SK-N-SH (cell line): ENCODE measurements at regions not wholly inside any gene's neighbourhood (a gene's known extent, or its start where the extent isn't known, plus 50 kb on each side); places are given as distances from the start of the nearest gene placed in this dataset.

Experiments used
- CTCF ChIA-PET: fragments of 300-600, 350-600 bp; formaldehyde crosslinking; extraction: SDS; loops from one replicate; lab custom pipeline; 2021; lab: Yijun Ruan, JAX
- POLR2A ChIA-PET: fragments of 350-600 bp; sonication (Branson Sonifier 250); formaldehyde crosslinking; extraction: SDS; loops from one replicate; lab custom pipeline; 2020; ENCODE audit warnings: antibody characterized with exemption, inconsistent platforms; lab: Yijun Ruan, JAX
- DNase-seq: peaks from one replicate; pipeline ENCODE4 v3.0.0; 2012
- H2AFZ ChIP-seq: fragments of 200-600 bp; sonication (generic); 2 replicates; pipeline ENCODE4 v1.8.1; 2016; ENCODE audit warnings: antibody characterized with exemption, mild to moderate bottlenecking, low read depth
- H3F3A ChIP-seq: fragments of 200-600 bp; sonication (generic); replicated peaks from 2 replicates; pipeline ENCODE3; 2016; ENCODE audit warnings: antibody characterized with exemption, mild to moderate bottlenecking; ENCODE audit not compliant: insufficient read depth
- H3K27ac ChIP-seq, 2 experiments: fragments of 200-500 bp in 1 of 2; fragments of 200-600 bp in 1 of 2; sonication (Bioruptor generic) in 1 of 2; sonication (generic), shearing (Covaris generic) in 1 of 2; 2 replicates each; pipeline versions ENCODE4 v1.5.1 to v1.6.1; 2014 to 2016; ENCODE audit warnings: low read depth in 2 of 2, inconsistent platforms in 1 of 2, low read length in 1 of 2, mild to moderate bottlenecking in 1 of 2, mixed read lengths in 1 of 2
- H3K27me3 ChIP-seq: fragments of 200-600 bp; sonication (generic), shearing (Covaris generic); 2 replicates; pipeline ENCODE4 v1.6.1; 2016; ENCODE audit warnings: mixed run types; ENCODE audit not compliant: insufficient read depth
- H3K36me3 ChIP-seq, 2 experiments: fragments of 200-500 bp in 1 of 2; fragments of 200-600 bp in 1 of 2; sonication (Bioruptor generic) in 1 of 2; sonication (generic) in 1 of 2; replicated peaks in 1 of 2; 2 replicates each; pipeline versions ENCODE3 to v1.5.1; 2014 to 2016; ENCODE audit warnings: low read length in 1 of 2, mild to moderate bottlenecking in 1 of 2; ENCODE audit not compliant: insufficient read depth in 2 of 2, control insufficient read depth in 1 of 2
- H3K4me1 ChIP-seq, 2 experiments: fragments of 200-500 bp in 1 of 2; fragments of 200-600 bp in 1 of 2; sonication (Bioruptor generic) in 1 of 2; sonication (generic), shearing (Covaris generic) in 1 of 2; 2 replicates each; pipeline versions ENCODE4 v1.5.1 to v1.6.1; 2014 to 2016; ENCODE audit warnings: low read depth in 1 of 2, low read length in 1 of 2, mixed run types in 1 of 2; ENCODE audit not compliant: insufficient read depth in 2 of 2, control insufficient read depth in 1 of 2
- H3K4me2 ChIP-seq: fragments of 200-600 bp; sonication (generic), shearing (Covaris generic); 2 replicates; pipeline ENCODE4 v1.6.1; 2017; ENCODE audit warnings: mixed run types
- H3K4me3 ChIP-seq, 2 experiments: fragments of 200-500 bp in 1 of 2; fragments of 200-600 bp in 1 of 2; sonication (Bioruptor generic) in 1 of 2; sonication (generic), shearing (Covaris generic) in 1 of 2; 2 replicates each; pipeline versions ENCODE4 v1.5.1 to v1.8.1; 2014 to 2016; ENCODE audit warnings: low read depth in 2 of 2, inconsistent platforms in 1 of 2, low read length in 1 of 2, mild to moderate bottlenecking in 1 of 2, mixed read lengths in 1 of 2, moderate library complexity in 1 of 2
- H3K79me2 ChIP-seq: fragments of 200-600 bp; sonication (generic); 2 replicates; pipeline ENCODE4 v1.8.1; 2017; ENCODE audit warnings: mild to moderate bottlenecking; ENCODE audit not compliant: insufficient read depth
- H3K9ac ChIP-seq: fragments of 200-600 bp; sonication (generic); 2 replicates; pipeline ENCODE4 v1.6.1; 2017; ENCODE audit warnings: mixed run types
- H3K9me2 ChIP-seq: fragments of 200-600 bp; sonication (generic); 2 replicates; pipeline ENCODE4 v1.6.1; 2017; ENCODE audit warnings: mixed run types
- H3K9me3 ChIP-seq: fragments of 200-600 bp; sonication (generic); 2 replicates; pipeline ENCODE4 v1.6.1; 2017; ENCODE audit warnings: mixed run types, mild to moderate bottlenecking, moderate library complexity
- H4K20me1 ChIP-seq: fragments of 200-600 bp; sonication (generic); 2 replicates; pipeline ENCODE4 v1.6.1; 2017; ENCODE audit warnings: mild to moderate bottlenecking, mixed run types; ENCODE audit not compliant: insufficient read depth
- CHD2 ChIP-seq: fragments of 150-350 bp; IDR thresholded peaks from 2 replicates; pipeline ENCODE4 v1.6.1; 2018; ENCODE audit warnings: low read length; ENCODE audit not compliant: partially characterized antibody
- CTCF ChIP-seq: fragments of 200-600 bp; sonication (generic); IDR thresholded peaks from 2 replicates; pipeline ENCODE4 v1.6.1; 2017; ENCODE audit warnings: antibody characterized with exemption, mild to moderate bottlenecking, moderate library complexity
- FOXM1 ChIP-seq: IDR thresholded peaks from 2 replicates; pipeline ENCODE4 v1.4.0; 2012; ENCODE audit warnings: low read depth, mild to moderate bottlenecking
- GABPA ChIP-seq: IDR thresholded peaks from 2 replicates; pipeline ENCODE4 v1.4.0; 2012; ENCODE audit warnings: low read depth, mild to moderate bottlenecking
- GATA2 ChIP-seq: sonication (generic); formaldehyde crosslinking; IDR thresholded peaks from 2 replicates; pipeline ENCODE4 v1.5.0; 2020; ENCODE audit warnings: mild to moderate bottlenecking, missing genetic modification reagents
- MAX ChIP-seq: IDR thresholded peaks from 2 replicates; pipeline ENCODE4 v1.4.0; 2012; ENCODE audit warnings: low read depth
- MXI1 ChIP-seq: IDR thresholded peaks from 2 replicates; pipeline ENCODE4 v1.6.1; 2012; ENCODE audit warnings: mild to moderate bottlenecking, low read depth, low read length, improper control_type of control experiment
- PBX3 ChIP-seq: IDR thresholded peaks from 2 replicates; pipeline ENCODE4; 2012
- RAD21 ChIP-seq: IDR thresholded peaks from 2 replicates; pipeline ENCODE4 v1.6.1; 2012; ENCODE audit warnings: mild to moderate bottlenecking, low read length
- RCOR1 ChIP-seq: fragments of 150-350 bp; IDR thresholded peaks from 2 replicates; pipeline ENCODE4 v1.6.1; 2017; ENCODE audit warnings: antibody characterized with exemption, low read length
- REST ChIP-seq: IDR thresholded peaks from 2 replicates; pipeline ENCODE4 v1.6.1; 2012; ENCODE audit warnings: mild to moderate bottlenecking, low read depth, low read length, moderate library complexity
- RFX5 ChIP-seq: IDR thresholded peaks from 2 replicates; pipeline ENCODE4 v1.6.1; 2012; ENCODE audit warnings: mild to moderate bottlenecking, improper control_type of control experiment, low read length
- SIN3A ChIP-seq: IDR thresholded peaks from 2 replicates; pipeline ENCODE4 v1.6.1; 2012; ENCODE audit warnings: low read depth, mild to moderate bottlenecking, low read length, moderate library complexity, borderline replicate concordance
- SMC3 ChIP-seq: IDR thresholded peaks from 2 replicates; pipeline ENCODE4 v1.6.1; 2012; ENCODE audit warnings: low read depth, low read length, improper control_type of control experiment
- TCF12 ChIP-seq: IDR thresholded peaks from 2 replicates; pipeline ENCODE4 v1.4.0; 2012
- ZBTB33 ChIP-seq: IDR thresholded peaks from 2 replicates; pipeline ENCODE4 v1.4.0; 2012; ENCODE audit warnings: low read depth, borderline replicate concordance
- WGBS: methylation state at CpG from one replicate; pipeline ENCODE4 v1.1.6; 2017; ENCODE audit warnings: low lambda C conversion rate; 5-methylcytosine and 5-hydroxymethylcytosine counted together

GRCh38 chr1:60848583-60849188 is 233.7 kb upstream of the NFIA start:
- Histone ChIP-seq H3K4me1 (peaks cover 0 to 4% of the 10 kb centered on the region in 2 experiments; a peak in 2 of 4 replicates), H3K36me3 (no peaks in the 10 kb centered on the region)
- 0% methylated on average over 1 of the region's 1 CpG for WGBS

More at GRCh38 chr1:60848583-60849188, 233.7 kb upstream of the NFIA start:
- H3K27me3 ChIP-seq: no peaks in the 10 kb centered on the region
- H3K4me3 ChIP-seq: no peak overlapping the region
- no peak overlapping the region for H2AFZ ChIP-seq
- H3K9me3 ChIP-seq: 0 out of 2 replicates have a peak, but pooled peaks cover 4% of the 10 kb centered on the region
- no peaks in the 10 kb centered on the region for H3K9me2 ChIP-seq
- no peaks in the 10 kb centered on the region for H4K20me1 ChIP-seq
- no peak overlapping the region for H3K4me2 ChIP-seq
- ChIA-PET CTCF (interaction anchor here (0.7 to 4.9 kb wide), 17 partner anchors 10 to 691 kb away, joined by 3 to 46 read pairs (median 3); no protein-coding TSS in a partner anchor), POLR2A (interaction anchor here (1.2 kb wide), 1 partner anchor 202 kb away, joined by 3 read pairs; no protein-coding TSS in a partner anchor)
- no peaks in the 10 kb centered on the region for H3F3A ChIP-seq
- H3K79me2 ChIP-seq: no peaks in the 10 kb centered on the region
- no peak for TF ChIP-seq RFX5
- peak; percentile 63 for TF ChIP-seq SMC3
- peak; percentile 68 for TF ChIP-seq RAD21
- TF ChIP-seq CTCF: peak; percentile 71
- no peak for TF ChIP-seq SIN3A
- TF ChIP-seq ZBTB33: no peak
- TF ChIP-seq FOXM1: no peak
- no peak for TF ChIP-seq PBX3
- TF ChIP-seq TCF12: no peak
- TF ChIP-seq REST: no peak
- TF ChIP-seq CHD2: no peak
- no peak for TF ChIP-seq MXI1
- TF ChIP-seq GATA2 (CRISPR knock-in tag): no peak
- no peak for TF ChIP-seq GABPA
- TF ChIP-seq MAX: no peak
- TF ChIP-seq RCOR1: no peak
- no peak overlapping the region for H3K9ac ChIP-seq
- H3K27ac ChIP-seq: peak overlapping the region in 1 of 2 experiments; percentile 34; a peak in 1 of 4 replicates
- no peak for DNase-seq
